K562 (cell line): ENCODE measurements at regions not wholly inside any gene's neighbourhood (a gene's known extent, or its start where the extent isn't known, plus 50 kb on each side); places are given as distances from the start of the nearest gene placed in this dataset.

Experiments
- ATAC-seq: fragments of 200-7000 bp; cut with Tn5 transposase; 3 replicates; pipeline ENCODE4 v1.9.1; 2020; ENCODE audit warnings: moderate library complexity
- BruUV-seq: library from RNA; stranded (reverse); fragments of 400-500 nt; replicated peaks from 2 replicates; lab custom pipeline; 2021; lab: Mats Ljungman, UMichigan
- CTCF ChIA-PET: fragments of 300-600 bp; formaldehyde crosslinking; extraction: SDS; loops from one replicate; lab custom pipeline; 2021; ENCODE audit warnings: low intra/inter-chr PET ratio; lab: Yijun Ruan, JAX
- POLR2A ChIA-PET: fragments of 300-600, 350-650 bp; sonication (Branson Sonifier 250); formaldehyde crosslinking; extraction: SDS; loops from one replicate; lab custom pipeline; 2021; ENCODE audit warnings: antibody characterized with exemption, inconsistent platforms; lab: Yijun Ruan, JAX
- DNase-seq, 4 experiments: peaks; one replicate each; pipeline versions ENCODE4 v3.0.0 to v3.0.0-alpha.2; 2011 to 2018; ENCODE audit warnings: low spot score in 3 of 4, mixed read lengths in 3 of 4; ENCODE audit errors: extremely low read depth in 1 of 4
- FAIRE-seq: peaks from 2 replicates; lab custom pipeline; 2011; peaks lifted over from hg19 to GRCh38; lab: Jason Lieb, UNC
- H2AFZ ChIP-seq: 2 replicates; pipeline ENCODE4 v1.6.0; 2011; ENCODE audit warnings: low read depth, low read length, control low read depth, inconsistent platforms
- H3K27ac ChIP-seq: fragments of 200-600 bp; 3 replicates; pipeline ENCODE4 v1.8.0; 2011; ENCODE audit warnings: low read depth, mild to moderate bottlenecking, control low read depth, inconsistent platforms, low read length, moderate library complexity, mixed read lengths; ENCODE audit errors: extremely low read depth
- H3K27me3 ChIP-seq, 2 experiments: fragments of 300-600 bp in 1 of 2; 2 replicates in 1 of 2; 3 replicates in 1 of 2; pipeline versions ENCODE4 v1.6.0 to v1.8.0; 2011; ENCODE audit warnings: inconsistent platforms in 2 of 2, low read length in 2 of 2, mild to moderate bottlenecking in 1 of 2, mixed read lengths in 1 of 2, moderate library complexity in 1 of 2; ENCODE audit not compliant: control insufficient read depth in 2 of 2, insufficient read depth in 2 of 2
- H3K36me3 ChIP-seq: fragments of 300-600 bp; 3 replicates; pipeline ENCODE4 v1.8.0; 2011; ENCODE audit warnings: mild to moderate bottlenecking, low read length, inconsistent platforms; ENCODE audit not compliant: control insufficient read depth, insufficient read depth
- H3K4me1 ChIP-seq, 2 experiments: fragments of 200-600 bp in 1 of 2; replicated peaks in 1 of 2; 2 replicates in 1 of 2; 3 replicates in 1 of 2; pipeline versions ENCODE4 v1.5.1 to v1.8.0; 2011; ENCODE audit warnings: inconsistent platforms in 2 of 2, low read length in 2 of 2, mild to moderate bottlenecking in 1 of 2, mixed read lengths in 1 of 2, moderate library complexity in 1 of 2; ENCODE audit not compliant: control insufficient read depth in 2 of 2, insufficient read depth in 2 of 2
- H3K4me2 ChIP-seq: 2 replicates; pipeline ENCODE4 v1.6.1; 2011; ENCODE audit warnings: low read length, control low read depth, inconsistent platforms, mixed read lengths; ENCODE audit not compliant: insufficient read depth
- H3K4me3 ChIP-seq: fragments of 200-600 bp; sonication (generic), shearing (Covaris generic); 2 replicates; pipeline ENCODE4 v1.5.1; 2016; ENCODE audit warnings: control low read depth, inconsistent platforms
- H3K79me2 ChIP-seq: fragments of 200-600 bp; 3 replicates; pipeline ENCODE4 v1.8.0; 2011; ENCODE audit warnings: low read length, inconsistent platforms; ENCODE audit not compliant: control insufficient read depth, insufficient read depth
- H3K9ac ChIP-seq, 2 experiments: 2 replicates each; pipeline versions ENCODE4 v1.6.0 to v1.6.1; 2011; ENCODE audit warnings: low read depth in 2 of 2, low read length in 2 of 2, control low read depth in 1 of 2, inconsistent platforms in 1 of 2, mild to moderate bottlenecking in 1 of 2, mixed read lengths in 1 of 2; ENCODE audit not compliant: insufficient read depth in 1 of 2
- H3K9me1 ChIP-seq: one replicate; pipeline ENCODE4 v1.6.0; 2011; ENCODE audit warnings: inconsistent platforms, mild to moderate bottlenecking, low read length, moderate library complexity; ENCODE audit not compliant: control insufficient read depth, insufficient read depth
- H3K9me3 ChIP-seq: replicated peaks from 2 replicates; pipeline ENCODE4 v1.5.1; 2011; ENCODE audit warnings: low read depth, low read length, inconsistent platforms; ENCODE audit not compliant: control insufficient read depth, insufficient read depth
- H4K20me1 ChIP-seq: replicated peaks from 2 replicates; pipeline ENCODE4 v1.6.1; 2011; ENCODE audit warnings: low read length, inconsistent platforms, mixed read lengths; ENCODE audit not compliant: control insufficient read depth, insufficient read depth
- CHAMP1 ChIP-seq: fragments of 450-650 bp; IDR thresholded peaks from 2 replicates; pipeline ENCODE4 v1.6.1; 2016; ENCODE audit warnings: mild to moderate bottlenecking
- CREBBP ChIP-seq: IDR thresholded peaks from one replicate; pipeline ENCODE4 v1.6.1; 2012; ENCODE audit warnings: low read depth, mild to moderate bottlenecking, control low read depth, inconsistent platforms, low read length
- EP400 ChIP-seq: fragments of 450-650 bp; IDR thresholded peaks from 2 replicates; pipeline ENCODE4 v1.6.1; 2017; ENCODE audit warnings: antibody characterized with exemption, mild to moderate bottlenecking, moderate library complexity
- ETV1 ChIP-seq: fragments of 450-650 bp; conservative IDR thresholded peaks from 2 replicates; pipeline ENCODE4 v1.6.1; 2016; ENCODE audit warnings: missing genetic modification characterization, control low read depth, low read depth, missing compliant biosample characterization
- FOXP1 ChIP-seq: sonication (generic); formaldehyde crosslinking; IDR thresholded peaks from 2 replicates; pipeline ENCODE4 v1.8.0; 2022; ENCODE audit warnings: mild to moderate bottlenecking, missing genetic modification reagents
- FUS ChIP-seq: fragments of 200-400 bp; formaldehyde crosslinking; optimal IDR thresholded peaks from 2 replicates; pipeline ENCODE3; 2017; ENCODE audit warnings: low read depth, low read length
- GATAD2B ChIP-seq: fragments of 450-650 bp; IDR thresholded peaks from 2 replicates; pipeline ENCODE4 v1.6.1; 2017; ENCODE audit warnings: mild to moderate bottlenecking, borderline replicate concordance
- HMBOX1 ChIP-seq: sonication (generic); IDR thresholded peaks from 2 replicates; pipeline ENCODE4 v1.6.1; 2016
- MCM5 ChIP-seq: fragments of 450-650 bp; IDR thresholded peaks from 2 replicates; pipeline ENCODE4 v1.6.1; 2016; ENCODE audit warnings: low read depth
- RREB1 ChIP-seq: fragments of 250-450 bp; sonication (Bioruptor Pico); IDR thresholded peaks from 2 replicates; pipeline ENCODE4 v1.4.0; 2020
- SP2 ChIP-seq: IDR thresholded peaks from 2 replicates; pipeline ENCODE4 v1.6.1; 2011; ENCODE audit warnings: mild to moderate bottlenecking, low read depth, low read length, moderate library complexity; ENCODE audit not compliant: poor library complexity, severe bottlenecking; ENCODE audit errors: extremely low read depth
- TARDBP ChIP-seq: fragments of 450-650 bp; IDR thresholded peaks from 2 replicates; pipeline ENCODE4 v1.6.1; 2016
- ZBTB26 ChIP-seq: fragments of 450-650 bp; formaldehyde crosslinking; IDR thresholded peaks from 2 replicates; pipeline ENCODE4 v1.4.0; 2022; ENCODE audit warnings: missing genetic modification characterization
- WGBS: fragments of 100-300 bp; shearing (Covaris generic); methylation state at CpG from one replicate; pipeline ENCODE4 v1.1.6; 2016; ENCODE audit warnings: low coverage, mixed read lengths; ENCODE audit not compliant: insufficient coverage; ENCODE audit errors: missing lambda C conversion rate; 5-methylcytosine and 5-hydroxymethylcytosine counted together
- in situ Hi-C: fragments of 300-500 bp; cut with MboI; formaldehyde crosslinking; loops from 4 replicates; pipeline ENCODE4 v1.15.0; 2018; ENCODE audit warnings: inconsistent platforms, mixed read lengths
- intact Hi-C: fragments of 100-400 bp; cut with micrococcal nuclease; formaldehyde crosslinking; loops from 2 replicates; pipeline ENCODE4 v1.14.2; 2022

GRCh38 chr3:115518100-115518852, 105.0 kb upstream of the GAP43 start:
- CTCF ChIA-PET = no interaction called here
- no peak for TF ChIP-seq CHAMP1
- no peak for TF ChIP-seq HMBOX1
- no peak for TF ChIP-seq MCM5
- no peak for TF ChIP-seq TARDBP
- no peak for TF ChIP-seq CREBBP
- TF ChIP-seq FOXP1 (CRISPR knock-in tag) = no peak
- TF ChIP-seq SP2 = no peak
- TF ChIP-seq RREB1 (CRISPR knock-in tag) = no peak
- no peak for TF ChIP-seq FUS
- no peak for TF ChIP-seq GATAD2B
- no peak for TF ChIP-seq ETV1 (tag)
- TF ChIP-seq ZBTB26 (CRISPR knock-in tag) = no peak
- no peak for TF ChIP-seq EP400

More at GRCh38 chr3:115518100-115518852, 105.0 kb upstream of the GAP43 start:
- H3K9ac ChIP-seq = no peak overlapping the region
- ATAC-seq (no peak), DNase-seq (no peak), FAIRE-seq (no peak)
- H3K9me3 ChIP-seq = no peaks in the 10 kb centered on the region
- no peaks in the 10 kb centered on the region for H3K9me1 ChIP-seq
- H3K36me3 ChIP-seq = no peaks in the 10 kb centered on the region
- no peaks in the 10 kb centered on the region for H3K4me1 ChIP-seq
- no peaks in the 10 kb centered on the region for H3K79me2 ChIP-seq
- no peak overlapping the region for H3K4me2 ChIP-seq
- H2AFZ ChIP-seq = no peak overlapping the region
- POLR2A ChIA-PET = no interaction called here
- H3K27ac ChIP-seq = no peak overlapping the region
- no peaks in the 10 kb centered on the region for H4K20me1 ChIP-seq
- WGBS = 0% methylated on average over 4 of the region's 4 CpGs
- H3K4me3 ChIP-seq = no peak overlapping the region
- in situ Hi-C loops = no loop called here
- no TSS peak for BruUV-seq
- intact Hi-C loops = no loop called here
- H3K27me3 ChIP-seq = no peaks in the 10 kb centered on the region
